Dendritic cell treated with granulocyte-macrophage colony-stimulating factor and Interleukin-4, amounts not matched to agents 40 ng/mL and 50 ng/mL, for 4 days (primary cell): ENCODE measurements at regions not wholly inside any gene's neighbourhood (a gene's known extent, or its start where the extent isn't known, plus 50 kb on each side); places are given as distances from the start of the nearest gene placed in this dataset.

Experiments used
- H3K27ac Mint-ChIP-seq: one replicate; pipeline ENCODE4 v1.8.0; 2022; ENCODE audit warnings: mild to moderate bottlenecking, mixed read lengths
- H3K27me3 Mint-ChIP-seq: one replicate; pipeline ENCODE4 v1.8.0; 2022; ENCODE audit warnings: mild to moderate bottlenecking, mixed read lengths
- H3K36me3 Mint-ChIP-seq: one replicate; pipeline ENCODE4 v1.8.0; 2022; ENCODE audit warnings: low read depth, mixed read lengths
- H3K4me1 Mint-ChIP-seq: one replicate; pipeline ENCODE4 v1.8.0; 2022; ENCODE audit warnings: low read depth, mixed read lengths
- H3K4me3 Mint-ChIP-seq: one replicate; pipeline ENCODE4 v1.8.0; 2022; ENCODE audit warnings: mild to moderate bottlenecking, moderate library complexity, mixed read lengths
- H3K9me3 Mint-ChIP-seq: one replicate; pipeline ENCODE4 v1.8.0; 2022; ENCODE audit warnings: mixed read lengths
- intact Hi-C: fragments of 100-400 bp; cut with micrococcal nuclease; formaldehyde crosslinking; loops from one replicate; pipeline ENCODE4 v1.15.0; 2022

DNA sequence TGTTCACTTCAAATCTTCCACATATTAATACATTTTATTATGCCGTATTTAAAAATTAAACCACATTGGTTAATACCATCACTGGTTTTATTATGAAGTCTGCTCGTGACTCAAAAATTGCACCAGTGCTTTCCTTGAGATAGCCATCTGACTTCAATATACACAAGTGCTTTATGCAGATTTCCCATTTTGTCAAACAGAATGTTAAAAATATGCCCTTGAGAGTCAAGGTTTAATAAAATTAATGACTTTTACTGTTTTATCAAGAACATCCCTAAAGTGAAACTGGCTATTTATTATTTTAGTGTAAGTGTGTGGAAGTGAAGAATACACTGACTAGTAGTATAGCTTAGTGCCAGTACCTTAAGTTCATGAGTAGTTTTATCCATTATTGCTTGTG is 139.3 kb upstream of the SOX2 start:
- Mint-ChIP-seq H3K9me3 (no peaks in the 10 kb centered on the region), H3K4me3 (no peak overlapping the region), H3K27ac (no peak overlapping the region), H3K4me1 (no peaks in the 10 kb centered on the region), H3K36me3 (no peaks in the 10 kb centered on the region), H3K27me3 (no peaks in the 10 kb centered on the region)
- intact Hi-C loops, result no loop called here

DNA sequence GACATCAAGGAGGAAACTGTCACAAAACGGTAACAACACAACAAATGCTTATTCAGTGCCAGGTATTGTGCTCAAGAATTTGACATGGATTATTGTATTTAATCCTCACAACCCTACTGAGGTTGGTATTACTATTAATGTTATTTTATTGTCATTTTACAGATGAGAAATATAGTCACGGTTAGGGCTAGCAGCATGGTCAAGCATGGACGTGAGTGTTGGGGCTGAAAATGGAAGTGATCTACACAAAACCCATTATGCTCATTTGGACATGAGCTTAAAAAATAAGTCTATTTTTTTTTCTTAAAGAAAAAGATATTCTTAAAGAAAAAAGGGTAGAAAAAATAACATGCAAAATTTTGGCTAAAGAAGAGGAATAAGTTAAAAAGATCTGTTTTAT is 141.3 kb upstream of the SOX2 start:
- intact Hi-C loops, result no loop called here
- no peak overlapping the region for H3K4me3 Mint-ChIP-seq
- no peaks in the 10 kb centered on the region for H3K36me3 Mint-ChIP-seq
- no peak overlapping the region for H3K27ac Mint-ChIP-seq
- H3K4me1 Mint-ChIP-seq, result no peaks in the 10 kb centered on the region
- no peaks in the 10 kb centered on the region for H3K27me3 Mint-ChIP-seq
- H3K9me3 Mint-ChIP-seq, result no peaks in the 10 kb centered on the region

DNA sequence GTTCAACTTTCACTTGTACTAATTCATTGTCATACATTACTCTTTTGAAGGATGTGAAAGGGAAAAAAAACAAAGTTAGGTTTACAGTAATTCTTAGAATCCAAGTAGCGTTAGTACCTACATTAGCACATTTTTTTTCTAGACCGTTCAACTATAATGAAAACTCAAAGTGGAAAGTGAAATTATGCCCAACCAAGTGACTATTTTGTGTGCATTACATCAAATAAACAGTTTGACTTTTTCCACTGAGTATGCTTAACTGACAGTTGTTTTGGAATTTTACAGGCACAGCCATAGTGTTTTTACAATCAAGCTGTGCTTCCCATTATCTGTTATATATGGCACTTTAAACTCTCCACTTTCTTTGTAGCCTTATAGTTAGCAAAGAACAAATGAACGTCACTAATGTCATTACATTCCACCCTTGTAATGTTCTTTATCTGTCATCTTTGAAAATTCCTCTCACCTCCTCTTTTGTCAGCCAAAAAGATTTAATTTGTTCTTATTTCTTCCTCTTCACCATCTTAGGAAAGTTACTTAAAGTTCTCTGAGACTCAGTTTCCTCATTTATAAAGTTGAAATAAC is 142.3 kb upstream of the SOX2 start:
- Mint-ChIP-seq H3K9me3 (no peaks in the 10 kb centered on the region), H3K4me1 (no peaks in the 10 kb centered on the region), H3K36me3 (no peaks in the 10 kb centered on the region), H3K27ac (no peak overlapping the region), H3K4me3 (no peak overlapping the region), H3K27me3 (no peaks in the 10 kb centered on the region)
- intact Hi-C loops, result no loop called here

DNA sequence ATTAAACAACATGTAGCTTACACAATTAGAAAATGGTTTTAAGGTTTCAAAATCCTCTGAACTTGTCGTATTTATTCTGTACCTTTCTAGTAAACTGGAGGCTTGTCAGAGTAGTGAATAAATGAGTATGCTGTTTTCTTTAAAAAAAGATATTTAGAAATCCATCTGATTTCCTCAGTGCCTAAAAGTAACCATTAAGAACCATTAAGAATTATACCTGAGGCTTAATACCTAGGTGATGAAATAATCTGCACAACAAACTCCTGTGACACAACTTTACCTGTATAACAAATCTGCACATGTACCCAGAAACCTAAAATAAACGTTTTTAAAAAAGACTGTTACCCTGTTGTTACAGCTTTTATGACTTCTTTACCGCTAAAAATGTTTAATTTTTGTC is 143.0 kb upstream of the SOX2 start:
- no peak overlapping the region for H3K27ac Mint-ChIP-seq
- intact Hi-C loops, result no loop called here
- no peaks in the 10 kb centered on the region for H3K27me3 Mint-ChIP-seq
- H3K36me3 Mint-ChIP-seq, result no peaks in the 10 kb centered on the region
- H3K4me1 Mint-ChIP-seq, result no peaks in the 10 kb centered on the region
- H3K9me3 Mint-ChIP-seq, result no peaks in the 10 kb centered on the region
- H3K4me3 Mint-ChIP-seq, result no peak overlapping the region

DNA sequence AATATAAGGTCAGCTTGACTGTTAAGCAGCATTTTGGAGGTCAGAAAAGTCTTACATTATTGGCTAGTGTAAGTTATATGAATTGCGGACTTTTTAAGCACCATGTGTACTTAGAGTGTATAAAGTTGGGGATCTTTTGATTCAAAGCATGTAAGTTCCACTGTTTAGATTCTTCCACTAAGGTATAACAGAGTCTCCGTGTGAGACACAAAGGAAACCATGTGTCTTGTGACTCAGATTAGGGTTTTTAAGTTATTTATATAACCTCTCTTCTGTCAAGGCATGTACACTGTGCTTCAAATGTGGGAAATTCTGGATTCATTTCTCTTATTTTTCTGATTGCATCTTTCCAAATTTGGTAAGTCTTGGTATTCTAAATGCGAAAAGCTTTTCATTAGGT is 143.5 kb upstream of the SOX2 start:
- H3K4me1 Mint-ChIP-seq, result no peaks in the 10 kb centered on the region
- H3K27me3 Mint-ChIP-seq, result no peaks in the 10 kb centered on the region
- H3K9me3 Mint-ChIP-seq, result no peaks in the 10 kb centered on the region
- H3K4me3 Mint-ChIP-seq, result no peak overlapping the region
- H3K36me3 Mint-ChIP-seq, result no peaks in the 10 kb centered on the region
- intact Hi-C loops, result no loop called here
- no peak overlapping the region for H3K27ac Mint-ChIP-seq

DNA sequence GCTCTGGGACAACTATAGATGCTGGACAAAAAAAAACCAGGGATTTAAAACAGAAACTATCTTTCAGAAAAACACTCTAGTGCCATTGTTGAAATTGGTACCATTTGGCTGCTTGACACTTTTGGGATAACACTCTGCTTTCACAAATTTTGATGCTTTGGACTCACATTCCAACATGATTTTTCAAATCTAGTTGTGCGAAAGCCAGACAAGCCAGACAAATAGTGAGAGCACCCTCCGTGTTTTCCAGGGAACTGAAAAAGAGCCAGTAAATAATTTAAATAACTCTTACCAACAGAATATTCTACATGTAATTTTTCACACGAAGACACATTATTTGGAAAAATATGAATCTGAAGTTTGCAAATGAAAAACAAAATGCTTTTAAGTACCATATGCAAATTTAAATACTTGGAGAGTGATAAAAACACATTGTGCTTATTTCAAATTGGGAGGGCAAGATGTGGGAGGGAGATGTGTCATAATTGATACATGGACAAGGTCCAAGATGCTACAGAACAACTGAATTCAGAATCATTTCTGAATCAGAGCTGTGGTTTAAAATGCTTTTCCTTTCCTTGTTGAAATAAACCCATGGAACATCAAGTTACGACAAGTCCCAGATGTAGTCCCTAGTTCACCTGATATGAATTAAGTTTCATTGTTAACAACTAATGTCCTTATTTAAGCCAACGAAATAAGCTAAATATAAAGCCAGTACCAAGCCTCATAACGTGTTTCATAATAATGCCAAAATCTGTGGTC is 144.2 kb upstream of the SOX2 start:
- Mint-ChIP-seq H3K4me3 (no peak overlapping the region), H3K9me3 (no peaks in the 10 kb centered on the region), H3K4me1 (no peaks in the 10 kb centered on the region), H3K27me3 (no peaks in the 10 kb centered on the region), H3K36me3 (no peaks in the 10 kb centered on the region), H3K27ac (no peak overlapping the region)
- intact Hi-C loops, result no loop called here

DNA sequence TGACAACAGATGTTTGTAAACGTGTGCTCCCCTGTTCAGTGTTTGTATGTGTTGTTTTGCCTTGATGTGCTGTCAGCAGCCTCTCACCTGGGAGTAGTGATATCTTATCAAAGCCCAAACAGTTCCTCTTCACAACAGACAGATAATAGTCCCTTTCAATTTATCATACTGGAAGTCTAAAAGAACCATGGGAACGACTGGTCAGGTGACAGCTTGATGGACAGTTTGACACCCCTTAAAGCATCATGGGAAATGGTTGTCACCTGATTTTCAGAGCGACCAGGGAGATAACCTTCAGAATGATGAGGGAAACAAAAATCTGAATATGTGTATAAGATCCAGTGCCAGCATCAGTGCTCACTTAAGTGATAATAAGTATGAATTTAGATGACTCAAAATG is 146.3 kb upstream of the SOX2 start:
- H3K27me3 Mint-ChIP-seq, result no peaks in the 10 kb centered on the region
- intact Hi-C loops, result no loop called here
- no peaks in the 10 kb centered on the region for H3K9me3 Mint-ChIP-seq
- no peak overlapping the region for H3K4me3 Mint-ChIP-seq
- no peaks in the 10 kb centered on the region for H3K36me3 Mint-ChIP-seq
- no peaks in the 10 kb centered on the region for H3K4me1 Mint-ChIP-seq
- no peak overlapping the region for H3K27ac Mint-ChIP-seq

DNA sequence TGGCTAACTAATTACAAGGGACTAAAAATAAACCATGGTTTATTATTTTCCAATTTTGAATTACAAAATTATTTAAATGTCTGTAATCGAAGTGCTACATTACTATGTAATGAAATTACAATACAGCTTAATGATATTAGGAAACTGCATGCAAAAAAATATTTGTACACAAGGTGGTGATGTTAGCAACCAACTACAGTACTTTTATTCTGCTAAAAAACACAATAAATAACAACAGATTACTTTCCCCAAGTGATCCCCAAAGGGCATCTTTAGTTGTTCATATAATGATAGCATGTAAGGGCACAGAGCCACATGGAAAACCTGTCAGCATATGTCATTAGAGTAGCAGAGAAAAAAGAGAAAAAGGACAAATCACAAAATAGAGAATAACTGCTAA is 147.5 kb upstream of the SOX2 start:
- no peaks in the 10 kb centered on the region for H3K9me3 Mint-ChIP-seq
- no peak overlapping the region for H3K4me3 Mint-ChIP-seq
- no peak overlapping the region for H3K27ac Mint-ChIP-seq
- intact Hi-C loops, result no loop called here
- no peaks in the 10 kb centered on the region for H3K36me3 Mint-ChIP-seq
- H3K4me1 Mint-ChIP-seq, result no peaks in the 10 kb centered on the region
- H3K27me3 Mint-ChIP-seq, result no peaks in the 10 kb centered on the region

DNA sequence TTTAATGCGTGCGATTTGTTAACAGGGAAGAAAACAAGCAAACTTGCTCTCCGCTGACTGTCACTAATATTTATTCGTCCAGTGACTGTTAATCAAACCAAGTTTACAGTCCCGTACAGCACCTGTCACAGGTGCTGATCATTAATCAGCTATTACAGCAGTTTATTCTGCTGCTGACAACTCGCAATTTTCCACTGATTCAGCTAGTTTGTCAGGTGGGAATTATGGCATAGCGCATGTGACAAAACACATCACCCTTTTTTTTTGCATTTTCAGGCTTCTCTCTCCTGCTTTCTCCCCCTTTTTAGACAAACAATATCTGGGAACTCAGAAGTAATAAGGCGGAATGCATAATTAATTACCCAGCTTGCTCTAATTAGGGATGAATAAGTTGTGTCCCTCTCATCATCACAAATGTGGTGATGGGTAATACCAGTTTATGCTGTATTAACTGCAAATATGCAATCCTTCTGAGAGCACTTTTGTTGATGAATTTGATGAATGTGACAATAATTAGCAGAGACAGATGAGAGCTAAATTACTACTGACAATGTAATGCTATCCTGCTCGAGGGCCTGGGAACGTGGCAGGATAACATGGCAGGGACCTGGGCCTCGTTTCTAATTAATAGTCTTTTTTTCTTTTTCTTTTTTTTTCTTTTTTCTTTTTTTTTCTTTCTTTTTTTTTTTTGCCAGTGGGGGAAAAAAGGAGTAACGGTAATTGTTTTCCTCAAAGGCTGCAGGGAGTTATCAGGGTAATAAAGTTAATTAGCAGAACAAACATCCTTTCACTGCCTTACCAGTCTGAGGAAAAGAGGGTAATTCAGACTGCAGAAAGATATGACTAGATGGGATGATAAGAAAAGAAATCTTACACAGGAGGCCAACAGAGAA is 150.3 kb upstream of the SOX2 start:
- H3K9me3 Mint-ChIP-seq, result no peaks in the 10 kb centered on the region
- H3K27me3 Mint-ChIP-seq, result no peaks in the 10 kb centered on the region
- no peak overlapping the region for H3K4me3 Mint-ChIP-seq
- H3K36me3 Mint-ChIP-seq, result no peaks in the 10 kb centered on the region
- H3K4me1 Mint-ChIP-seq, result no peaks in the 10 kb centered on the region
- intact Hi-C loops, result no loop called here
- no peak overlapping the region for H3K27ac Mint-ChIP-seq

DNA sequence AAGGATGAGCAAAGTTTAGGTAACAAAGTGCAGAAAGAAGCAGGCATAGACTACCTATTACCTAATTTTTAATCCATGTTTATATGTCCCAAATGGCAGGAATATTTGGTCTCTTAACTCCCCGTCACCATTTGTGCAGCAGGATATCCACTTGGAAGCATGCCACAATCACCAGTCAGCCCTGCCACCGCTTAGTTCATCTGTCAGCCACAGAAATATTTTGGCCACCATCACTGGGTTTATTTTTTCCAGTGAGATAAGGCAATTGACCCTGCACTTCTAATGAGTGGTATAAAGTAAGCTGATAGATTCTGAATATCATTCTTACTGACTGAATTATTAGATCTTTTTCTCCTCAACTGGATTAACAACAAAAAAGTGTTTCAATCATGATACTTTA is 152.9 kb upstream of the SOX2 start:
- no peaks in the 10 kb centered on the region for H3K4me1 Mint-ChIP-seq
- no peak overlapping the region for H3K4me3 Mint-ChIP-seq
- H3K36me3 Mint-ChIP-seq, result no peaks in the 10 kb centered on the region
- intact Hi-C loops, result no loop called here
- H3K9me3 Mint-ChIP-seq, result no peaks in the 10 kb centered on the region
- no peak overlapping the region for H3K27ac Mint-ChIP-seq
- H3K27me3 Mint-ChIP-seq, result no peaks in the 10 kb centered on the region

DNA sequence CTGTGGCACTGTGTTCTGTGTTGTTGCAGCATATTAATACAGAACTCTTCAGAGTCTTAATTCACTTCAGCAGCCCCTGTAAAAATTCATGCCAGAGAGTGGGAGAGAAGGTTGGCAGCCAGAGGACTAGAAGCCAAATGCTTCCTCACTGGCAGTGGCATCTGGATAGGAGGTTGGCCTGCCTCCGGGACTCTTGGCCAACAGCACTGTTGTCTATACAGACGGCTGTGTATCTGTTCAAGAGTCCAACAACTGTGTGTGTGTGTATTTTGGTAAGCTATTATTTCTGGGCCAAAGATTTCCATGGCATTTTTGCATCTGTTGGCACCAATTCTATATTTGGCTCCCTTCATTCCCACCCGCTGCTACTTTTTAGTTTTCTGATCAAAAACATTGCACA is 156.0 kb upstream of the SOX2 start:
- Mint-ChIP-seq H3K4me3 (no peak overlapping the region), H3K27me3 (no peaks in the 10 kb centered on the region), H3K9me3 (no peaks in the 10 kb centered on the region), H3K4me1 (no peaks in the 10 kb centered on the region), H3K27ac (no peak overlapping the region), H3K36me3 (no peaks in the 10 kb centered on the region)
- intact Hi-C loops, result no loop called here

DNA sequence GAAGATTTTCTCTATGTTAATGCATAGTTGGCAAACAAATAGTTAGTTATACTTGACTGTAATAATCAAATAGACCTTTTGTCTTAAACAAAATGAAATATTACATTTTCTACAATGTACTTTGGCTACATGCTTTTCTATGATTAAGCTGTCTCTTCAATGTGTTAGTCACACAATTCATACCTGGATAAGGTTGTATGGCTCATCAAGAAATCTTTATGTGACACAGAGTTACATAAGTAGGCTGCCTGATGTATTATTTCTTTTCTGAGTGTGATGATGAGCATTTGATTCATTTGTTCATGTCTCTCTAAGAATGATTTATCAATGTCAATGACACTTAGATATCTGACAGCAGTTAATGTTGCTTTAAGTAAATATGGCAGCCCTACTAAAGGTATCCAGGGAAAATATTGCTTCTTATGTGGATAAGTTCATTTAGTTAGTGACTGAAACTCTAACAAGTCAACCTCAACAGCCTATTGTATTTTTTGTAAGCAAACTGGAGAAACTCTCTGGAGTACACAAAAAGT is 157.4 kb upstream of the SOX2 start:
- no peaks in the 10 kb centered on the region for H3K27me3 Mint-ChIP-seq
- peaks cover 8% of the 10 kb centered on the region for H3K9me3 Mint-ChIP-seq
- no peaks in the 10 kb centered on the region for H3K36me3 Mint-ChIP-seq
- intact Hi-C loops, result no loop called here
- no peak overlapping the region for H3K27ac Mint-ChIP-seq
- no peaks in the 10 kb centered on the region for H3K4me1 Mint-ChIP-seq
- H3K4me3 Mint-ChIP-seq, result no peak overlapping the region

DNA sequence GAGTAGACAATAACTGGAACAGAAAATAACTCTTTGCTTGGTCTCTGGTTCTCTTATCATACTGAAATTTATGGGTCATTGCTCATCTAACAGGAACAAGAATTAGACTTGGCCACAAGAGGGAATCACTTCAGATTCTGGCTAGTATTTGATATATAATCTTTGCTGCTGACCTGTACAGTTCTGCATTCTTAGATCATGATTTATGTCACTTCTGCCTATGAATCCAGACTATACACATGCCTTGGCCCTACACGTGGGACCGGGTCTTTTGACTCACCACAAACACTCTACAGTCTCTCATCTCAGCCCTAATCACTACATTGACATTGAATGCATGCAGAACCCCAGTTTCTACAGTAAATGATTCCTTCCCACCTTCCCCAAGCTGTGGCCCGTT is 162.5 kb upstream of the SOX2 start:
- Mint-ChIP-seq H3K27ac (no peak overlapping the region), H3K36me3 (no peaks in the 10 kb centered on the region), H3K4me1 (no peaks in the 10 kb centered on the region), H3K9me3 (peaks cover 19% of the 10 kb centered on the region), H3K27me3 (no peaks in the 10 kb centered on the region), H3K4me3 (no peak overlapping the region)
- intact Hi-C loops, result no loop called here

DNA sequence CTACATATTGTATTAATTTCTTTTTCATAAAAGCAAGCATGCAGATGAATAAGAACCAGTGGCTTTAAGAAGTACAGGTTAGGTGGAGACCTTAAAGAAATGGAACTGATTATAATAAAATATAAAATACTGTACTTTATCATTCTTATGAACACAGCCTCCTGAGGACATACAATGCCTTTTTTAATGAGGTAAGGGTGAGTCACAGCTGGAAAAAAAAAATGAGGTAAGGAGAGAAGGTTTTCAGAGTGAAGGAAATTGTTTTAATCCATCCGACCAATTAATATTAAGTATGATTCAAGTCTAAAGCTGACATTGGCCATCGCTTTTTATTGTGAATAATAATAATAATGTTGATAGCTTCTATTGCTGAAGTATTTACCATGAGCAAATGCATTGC is 170.3 kb upstream of the SOX2 start:
- Mint-ChIP-seq H3K9me3 (peaks cover 9% of the 10 kb centered on the region), H3K4me3 (no peak overlapping the region), H3K27me3 (no peaks in the 10 kb centered on the region), H3K4me1 (no peaks in the 10 kb centered on the region), H3K27ac (no peak overlapping the region), H3K36me3 (no peaks in the 10 kb centered on the region)
- intact Hi-C loops, result no loop called here
